ENCODE measurements at regions not wholly inside any gene's neighbourhood (a gene's known extent, or its start where the extent isn't known, plus 50 kb on each side); places are given as distances from the start of the nearest gene placed in this dataset.

DNA sequence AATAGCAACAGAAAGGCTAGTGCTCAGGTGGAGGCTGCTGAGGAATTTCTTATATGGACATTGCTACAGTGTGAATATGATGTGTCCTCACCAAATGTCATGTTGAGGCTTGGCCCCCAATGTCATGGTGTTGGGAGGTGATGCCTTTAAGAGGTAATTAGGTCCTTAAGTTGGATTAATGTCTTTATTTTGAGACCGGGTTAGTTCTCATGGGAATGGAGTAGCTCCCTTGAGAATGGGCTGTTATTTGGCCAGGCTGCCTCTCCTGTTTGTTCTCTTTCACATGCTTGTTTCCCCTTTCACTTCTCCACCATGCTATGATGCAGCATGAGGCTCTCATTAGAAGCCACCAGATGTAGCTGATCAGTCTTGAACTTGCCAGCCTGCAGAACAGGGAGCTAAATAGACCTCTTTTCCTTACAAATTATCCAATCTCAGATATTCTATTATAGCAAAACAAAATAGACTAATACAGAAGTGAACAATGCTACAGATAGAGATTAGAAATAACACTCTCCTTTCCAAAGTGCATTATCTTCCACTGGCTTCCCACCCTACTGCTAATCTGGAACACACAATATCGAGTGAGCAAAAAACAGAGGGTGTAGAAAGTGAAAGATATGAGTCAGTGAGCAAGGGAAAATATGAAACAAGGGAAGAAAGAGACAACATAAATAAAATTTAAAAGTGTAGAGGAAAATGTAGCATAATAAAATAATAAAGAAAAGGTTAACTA is 160.2 kb downstream of the NTMT2 start:
- H3K36me3 ChIP-seq (ENCODE audit: control insufficient read depth in 4 of 4, insufficient read depth in 4 of 4, low read length in 3 of 4): no peaks in the 10 kb centered on the region
- WGBS (ENCODE audit: insufficient coverage): 83% methylated on average over 1 of the region's 2 CpGs
- H3K4me3 ChIP-seq (ENCODE audit: control insufficient read depth in 1 of 7, extremely low read depth in 1 of 7, insufficient read depth in 4 of 7, low read depth in 2 of 7, low read length in 6 of 7): no peak overlapping the region
- ChIA-PET POLR2A (no interaction called here), CTCF (no interaction called here)
- DNase-seq: no peak
- peaks cover 0 to 4% (median 0%) of the 10 kb centered on the region in 5 experiments for H3K27me3 ChIP-seq (replicated peaks in 2 of 5; ENCODE audit: control insufficient read depth in 4 of 5, insufficient read depth in 5 of 5, low read length in 4 of 5)
- no peaks in the 10 kb centered on the region for H3K9me3 ChIP-seq (ENCODE audit: control extremely low read depth in 1 of 5, control insufficient read depth in 4 of 5, insufficient read depth in 2 of 5, low read depth in 1 of 5, low read length in 4 of 5)
- H3K27ac ChIP-seq (ENCODE audit: insufficient read depth in 1 of 2, low read depth in 1 of 2, low read length in 2 of 2, poor library complexity in 1 of 2, severe bottlenecking in 2 of 2): no peak overlapping the region
- no peaks in the 10 kb centered on the region for H3K4me1 ChIP-seq (ENCODE audit: control extremely low read depth in 1 of 4, control insufficient read depth in 4 of 4, insufficient read depth in 4 of 4, low read length in 3 of 4)

DNA sequence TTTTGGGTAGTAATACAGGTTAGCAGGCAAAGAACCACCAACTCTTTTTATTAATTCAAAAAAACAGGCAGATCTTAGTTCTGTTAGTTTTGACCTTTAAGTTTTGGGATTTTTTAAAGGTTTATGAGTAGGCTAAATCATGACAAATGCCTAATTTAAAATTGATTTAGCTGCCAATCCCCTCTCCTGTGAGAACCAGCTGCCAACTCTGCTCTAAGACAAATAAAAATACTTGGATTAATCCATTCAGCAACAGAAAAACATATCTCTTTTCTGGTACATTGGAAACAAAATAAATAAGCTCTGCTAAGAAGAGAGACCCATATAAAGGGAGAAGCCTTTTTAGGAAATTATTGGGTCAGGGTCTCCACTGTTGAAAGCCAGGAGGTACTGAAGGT is 160.8 kb downstream of the NTMT2 start:
- DNase-seq: no peak
- Histone ChIP-seq H3K4me3 (ENCODE audit: control insufficient read depth in 1 of 7, extremely low read depth in 1 of 7, insufficient read depth in 4 of 7, low read depth in 2 of 7, low read length in 6 of 7) (no peak overlapping the region), H3K4me1 (ENCODE audit: control extremely low read depth in 1 of 4, control insufficient read depth in 4 of 4, insufficient read depth in 4 of 4, low read length in 3 of 4) (no peaks in the 10 kb centered on the region), H3K27ac (ENCODE audit: insufficient read depth in 1 of 2, low read depth in 1 of 2, low read length in 2 of 2, poor library complexity in 1 of 2, severe bottlenecking in 2 of 2) (no peak overlapping the region), H3K9me3 (ENCODE audit: control extremely low read depth in 1 of 5, control insufficient read depth in 4 of 5, insufficient read depth in 2 of 5, low read depth in 1 of 5, low read length in 4 of 5) (no peaks in the 10 kb centered on the region), H3K27me3 (replicated peaks in 2 of 5; ENCODE audit: control insufficient read depth in 4 of 5, insufficient read depth in 5 of 5, low read length in 4 of 5) (peaks cover 0 to 4% (median 0%) of the 10 kb centered on the region in 5 experiments), H3K36me3 (ENCODE audit: control insufficient read depth in 4 of 4, insufficient read depth in 4 of 4, low read length in 3 of 4) (no peaks in the 10 kb centered on the region)
- POLR2A ChIA-PET: no interaction called here
- CTCF ChIA-PET: no interaction called here

DNA sequence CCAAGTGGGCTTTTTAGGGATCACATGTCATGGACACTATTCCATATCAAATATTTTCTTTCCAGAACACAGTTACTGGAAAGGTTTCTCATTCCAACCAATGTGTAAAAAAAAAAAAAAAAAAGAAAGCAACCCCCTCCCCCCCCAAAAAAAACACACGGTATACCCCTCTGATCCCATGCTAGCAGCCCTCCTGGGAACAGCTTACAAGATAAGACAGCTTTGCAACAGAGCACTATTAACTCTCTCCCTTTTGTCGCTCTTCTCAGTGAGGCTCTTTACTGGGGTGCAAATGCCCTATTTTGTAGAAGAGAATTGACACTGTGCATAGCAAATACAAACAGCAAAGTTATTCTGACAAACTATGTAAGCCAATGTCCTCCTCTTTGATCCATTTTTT is 161.2 kb downstream of the NTMT2 start:
- Histone ChIP-seq H3K4me3 (ENCODE audit: control insufficient read depth in 1 of 7, extremely low read depth in 1 of 7, insufficient read depth in 4 of 7, low read depth in 2 of 7, low read length in 6 of 7) (no peak overlapping the region), H3K9me3 (ENCODE audit: control extremely low read depth in 1 of 5, control insufficient read depth in 4 of 5, insufficient read depth in 2 of 5, low read depth in 1 of 5, low read length in 4 of 5) (no peaks in the 10 kb centered on the region), H3K27ac (ENCODE audit: insufficient read depth in 1 of 2, low read depth in 1 of 2, low read length in 2 of 2, poor library complexity in 1 of 2, severe bottlenecking in 2 of 2) (no peak overlapping the region), H3K36me3 (ENCODE audit: control insufficient read depth in 4 of 4, insufficient read depth in 4 of 4, low read length in 3 of 4) (no peaks in the 10 kb centered on the region), H3K27me3 (replicated peaks in 2 of 5; ENCODE audit: control insufficient read depth in 4 of 5, insufficient read depth in 5 of 5, low read length in 4 of 5) (peaks cover 0 to 4% (median 0%) of the 10 kb centered on the region in 5 experiments), H3K4me1 (ENCODE audit: control extremely low read depth in 1 of 4, control insufficient read depth in 4 of 4, insufficient read depth in 4 of 4, low read length in 3 of 4) (no peaks in the 10 kb centered on the region)
- DNase-seq: no peak
- WGBS (ENCODE audit: insufficient coverage): no CpG with 5 or more reads among the region's 2 CpGs
- ChIA-PET CTCF (no interaction called here), POLR2A (no interaction called here)

DNA sequence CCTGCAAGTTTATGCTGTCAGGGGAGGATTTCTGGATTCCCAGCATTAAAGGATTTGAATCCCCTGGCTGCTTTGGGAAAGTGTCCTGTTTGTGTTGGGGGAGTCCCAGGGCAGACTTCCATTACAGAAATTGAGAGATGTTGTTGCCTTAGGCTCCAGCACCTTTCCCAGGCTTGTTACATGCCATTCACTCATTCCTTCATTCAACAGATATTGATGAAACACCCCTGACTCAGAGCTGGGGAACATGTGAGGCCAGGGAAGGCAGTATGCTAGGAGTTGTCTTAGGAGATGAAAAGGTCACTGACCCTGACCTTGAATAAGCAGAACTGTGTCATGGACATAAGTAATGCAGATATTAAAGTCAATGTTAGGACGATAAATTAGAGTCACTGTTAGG is 161.7 kb downstream of the NTMT2 start:
- WGBS (ENCODE audit: insufficient coverage): no CpG with 5 or more reads among the region's 1 CpG
- Histone ChIP-seq H3K9me3 (ENCODE audit: control extremely low read depth in 1 of 5, control insufficient read depth in 4 of 5, insufficient read depth in 2 of 5, low read depth in 1 of 5, low read length in 4 of 5) (no peaks in the 10 kb centered on the region), H3K36me3 (ENCODE audit: control insufficient read depth in 4 of 4, insufficient read depth in 4 of 4, low read length in 3 of 4) (no peaks in the 10 kb centered on the region), H3K27me3 (replicated peaks in 2 of 5; ENCODE audit: control insufficient read depth in 4 of 5, insufficient read depth in 5 of 5, low read length in 4 of 5) (peaks cover 0 to 3% (median 0%) of the 10 kb centered on the region in 5 experiments), H3K4me3 (ENCODE audit: control insufficient read depth in 1 of 7, extremely low read depth in 1 of 7, insufficient read depth in 4 of 7, low read depth in 2 of 7, low read length in 6 of 7) (no peak overlapping the region), H3K4me1 (ENCODE audit: control extremely low read depth in 1 of 4, control insufficient read depth in 4 of 4, insufficient read depth in 4 of 4, low read length in 3 of 4) (no peaks in the 10 kb centered on the region), H3K27ac (ENCODE audit: insufficient read depth in 1 of 2, low read depth in 1 of 2, low read length in 2 of 2, poor library complexity in 1 of 2, severe bottlenecking in 2 of 2) (no peak overlapping the region)
- no peak for DNase-seq
- CTCF ChIA-PET: no interaction called here
- POLR2A ChIA-PET: no interaction called here

DNA sequence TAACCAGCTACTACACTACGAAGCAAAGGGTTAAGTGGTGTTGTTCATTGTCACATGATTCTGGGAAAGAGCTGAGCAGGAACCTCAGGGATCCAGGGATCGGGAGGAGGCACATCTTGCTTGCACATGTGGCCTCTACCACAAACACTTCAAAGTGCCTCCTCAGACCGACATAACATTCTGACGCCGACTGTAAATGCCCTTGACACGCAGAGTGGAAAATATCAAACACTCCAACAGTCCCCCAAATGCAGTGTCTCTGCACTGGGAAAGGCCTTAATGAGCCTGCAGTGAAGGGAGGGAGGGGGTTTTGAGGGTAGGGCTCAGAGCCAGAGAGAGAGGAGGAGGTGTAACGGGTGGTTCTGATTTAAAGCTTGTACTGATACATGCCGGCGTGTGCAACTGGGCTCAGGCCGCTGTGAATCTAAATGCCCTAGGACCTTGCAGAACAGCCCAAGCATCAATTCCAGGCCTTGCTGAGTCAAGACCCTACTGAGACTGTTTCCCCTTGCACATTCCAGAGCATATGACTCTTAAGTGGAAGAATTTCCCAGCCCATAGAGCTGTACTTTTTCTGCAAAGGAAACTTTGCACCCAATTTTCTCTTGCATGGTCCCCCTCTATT is 163.7 kb downstream of the NTMT2 start:
- POLR2A ChIA-PET: no interaction called here
- DNase-seq: no peak
- H3K4me3 ChIP-seq (ENCODE audit: control insufficient read depth in 1 of 7, extremely low read depth in 1 of 7, insufficient read depth in 4 of 7, low read depth in 2 of 7, low read length in 6 of 7): no peak overlapping the region

DNA sequence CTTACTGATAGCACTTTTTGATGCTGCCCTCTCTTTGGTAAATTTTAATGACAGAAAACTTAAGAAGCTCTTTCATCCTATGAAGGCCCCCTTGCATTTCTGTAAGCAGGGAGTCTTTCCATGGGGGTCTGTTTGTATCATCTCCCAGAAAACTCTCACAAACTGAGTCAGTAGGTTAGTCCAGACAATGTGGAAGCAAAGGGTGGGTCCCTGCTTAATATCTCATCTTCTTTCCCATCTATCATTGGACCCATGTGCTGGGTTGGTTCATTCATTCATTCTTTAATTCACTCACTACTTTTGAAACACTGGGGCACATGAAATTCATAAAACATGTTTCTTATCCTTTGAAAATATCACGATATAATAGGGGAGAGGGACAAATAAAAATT is 164.3 kb downstream of the NTMT2 start:
- no peak overlapping the region for H3K27ac ChIP-seq (ENCODE audit: insufficient read depth in 1 of 2, low read depth in 1 of 2, low read length in 2 of 2, poor library complexity in 1 of 2, severe bottlenecking in 2 of 2)
- CTCF ChIA-PET: interaction anchor here (0.8 kb wide), 1 partner anchor 653 kb away, joined by 3 read pairs; no protein-coding TSS in a partner anchor
- DNase-seq: no peak

More for the DNA sequence above, 163.7 kb downstream of the NTMT2 start:
- Histone ChIP-seq H3K36me3 (ENCODE audit: control insufficient read depth in 4 of 4, insufficient read depth in 4 of 4, low read length in 3 of 4) (no peaks in the 10 kb centered on the region), H3K27ac (ENCODE audit: insufficient read depth in 1 of 2, low read depth in 1 of 2, low read length in 2 of 2, poor library complexity in 1 of 2, severe bottlenecking in 2 of 2) (no peak overlapping the region), H3K9me3 (ENCODE audit: control extremely low read depth in 1 of 5, control insufficient read depth in 4 of 5, insufficient read depth in 2 of 5, low read depth in 1 of 5, low read length in 4 of 5) (no peaks in the 10 kb centered on the region), H3K27me3 (replicated peaks in 2 of 5; ENCODE audit: control insufficient read depth in 4 of 5, insufficient read depth in 5 of 5, low read length in 4 of 5) (no peaks in the 10 kb centered on the region), H3K4me1 (ENCODE audit: control extremely low read depth in 1 of 4, control insufficient read depth in 4 of 4, insufficient read depth in 4 of 4, low read length in 3 of 4) (no peaks in the 10 kb centered on the region)
- 91% methylated on average over 5 of the region's 10 CpGs for WGBS (ENCODE audit: insufficient coverage)
- CTCF ChIA-PET: interaction anchor here (0.8 kb wide), 1 partner anchor 653 kb away, joined by 3 read pairs; no protein-coding TSS in a partner anchor

DNA sequence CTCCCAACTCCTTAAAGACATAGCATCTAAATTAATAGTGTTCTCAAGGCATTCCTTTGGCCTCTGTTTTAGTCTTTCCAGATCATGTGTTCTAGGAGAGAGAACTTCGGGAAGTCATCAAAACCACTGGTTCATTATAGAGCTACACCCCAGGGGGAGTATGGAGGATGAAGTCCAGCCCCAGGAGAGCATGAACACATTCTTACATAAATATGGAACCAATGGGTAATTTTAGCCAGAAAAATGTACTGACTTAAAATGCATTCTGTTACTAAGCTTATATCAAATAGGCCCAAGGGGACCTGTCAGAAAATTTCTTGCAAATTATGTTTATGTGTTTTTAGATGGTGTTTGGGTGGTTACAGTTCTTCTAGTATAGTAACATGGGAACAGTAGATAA is 165.2 kb downstream of the NTMT2 start:
- H3K9me3 ChIP-seq (ENCODE audit: control extremely low read depth in 1 of 5, control insufficient read depth in 4 of 5, insufficient read depth in 2 of 5, low read depth in 1 of 5, low read length in 4 of 5): no peaks in the 10 kb centered on the region
- H3K4me3 ChIP-seq (ENCODE audit: control insufficient read depth in 1 of 7, extremely low read depth in 1 of 7, insufficient read depth in 4 of 7, low read depth in 2 of 7, low read length in 6 of 7): no peak overlapping the region
- DNase-seq: no peak
- no peak overlapping the region for H3K27ac ChIP-seq (ENCODE audit: insufficient read depth in 1 of 2, low read depth in 1 of 2, low read length in 2 of 2, poor library complexity in 1 of 2, severe bottlenecking in 2 of 2)
- H3K4me1 ChIP-seq (ENCODE audit: control extremely low read depth in 1 of 4, control insufficient read depth in 4 of 4, insufficient read depth in 4 of 4, low read length in 3 of 4): no peaks in the 10 kb centered on the region
- WGBS (ENCODE audit: insufficient coverage): no CpG with 5 or more reads among the region's 1 CpG
- no peaks in the 10 kb centered on the region for H3K36me3 ChIP-seq (ENCODE audit: control insufficient read depth in 4 of 4, insufficient read depth in 4 of 4, low read length in 3 of 4)
- CTCF ChIA-PET: no interaction called here
- POLR2A ChIA-PET: no interaction called here
- H3K27me3 ChIP-seq (replicated peaks in 2 of 5; ENCODE audit: control insufficient read depth in 4 of 5, insufficient read depth in 5 of 5, low read length in 4 of 5): no peaks in the 10 kb centered on the region

More for the DNA sequence above, 164.3 kb downstream of the NTMT2 start:
- POLR2A ChIA-PET: no interaction called here
- no CpG with 5 or more reads among the region's 1 CpG for WGBS (ENCODE audit: insufficient coverage)
- no peaks in the 10 kb centered on the region for H3K4me1 ChIP-seq (ENCODE audit: control extremely low read depth in 1 of 4, control insufficient read depth in 4 of 4, insufficient read depth in 4 of 4, low read length in 3 of 4)
- H3K9me3 ChIP-seq (ENCODE audit: control extremely low read depth in 1 of 5, control insufficient read depth in 4 of 5, insufficient read depth in 2 of 5, low read depth in 1 of 5, low read length in 4 of 5): no peaks in the 10 kb centered on the region
- H3K27me3 ChIP-seq (replicated peaks in 2 of 5; ENCODE audit: control insufficient read depth in 4 of 5, insufficient read depth in 5 of 5, low read length in 4 of 5): no peaks in the 10 kb centered on the region
- H3K36me3 ChIP-seq (ENCODE audit: control insufficient read depth in 4 of 4, insufficient read depth in 4 of 4, low read length in 3 of 4): no peaks in the 10 kb centered on the region
- H3K4me3 ChIP-seq (ENCODE audit: control insufficient read depth in 1 of 7, extremely low read depth in 1 of 7, insufficient read depth in 4 of 7, low read depth in 2 of 7, low read length in 6 of 7): no peak overlapping the region
